HG02943 (cell line): ENCODE measurements at regions not wholly inside any gene's neighbourhood (a gene's known extent, or its start where the extent isn't known, plus 50 kb on each side); places are given as distances from the start of the nearest gene placed in this dataset.
"Not testable (repeated sequence)": the region's sequence is repeated elsewhere in the genome, so short reads cannot be mapped to it uniquely, and the experiment has no call there.

ENCODE experiments used
- ATAC-seq: cut with Tn5 transposase; IDR thresholded peaks from one replicate; pipeline ENCODE4 v1.9.1; 2021; ENCODE audit warnings: mild to moderate bottlenecking, low read depth, moderate library complexity; ENCODE audit not compliant: unreplicated experiment

- no peak for ATAC-seq
Measured at GRCh38 chr2:82128051-82128450, 1823.5 kb upstream of the LRRTM1 start.

DNA sequence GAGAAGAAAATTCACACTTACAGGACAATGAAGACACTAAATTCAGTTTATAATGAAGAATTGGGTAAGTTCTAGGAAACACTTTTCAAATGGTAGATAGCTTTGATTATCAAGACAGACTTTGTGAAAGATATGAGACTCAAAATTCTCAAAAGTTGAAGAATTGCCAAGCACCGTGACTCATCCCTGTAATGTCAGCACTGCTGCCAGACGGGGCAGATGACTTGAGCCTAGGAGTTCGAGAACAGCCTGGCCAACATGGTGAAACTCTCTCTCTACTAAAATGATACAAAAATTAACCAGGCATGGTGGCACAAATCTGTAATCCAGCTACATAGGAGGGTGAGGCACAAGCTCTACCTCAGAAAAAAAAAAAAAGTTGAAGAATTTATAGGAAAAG lies 1820.1 kb upstream of the LRRTM1 start:
- ATAC-seq: no peak

- ATAC-seq: no peak
Measured at GRCh38 chr2:82120654-82121053, 1816.1 kb upstream of the LRRTM1 start.

GRCh38 chr2:82120115-82120514 lies 1815.6 kb upstream of the LRRTM1 start:
- no peak for ATAC-seq

DNA sequence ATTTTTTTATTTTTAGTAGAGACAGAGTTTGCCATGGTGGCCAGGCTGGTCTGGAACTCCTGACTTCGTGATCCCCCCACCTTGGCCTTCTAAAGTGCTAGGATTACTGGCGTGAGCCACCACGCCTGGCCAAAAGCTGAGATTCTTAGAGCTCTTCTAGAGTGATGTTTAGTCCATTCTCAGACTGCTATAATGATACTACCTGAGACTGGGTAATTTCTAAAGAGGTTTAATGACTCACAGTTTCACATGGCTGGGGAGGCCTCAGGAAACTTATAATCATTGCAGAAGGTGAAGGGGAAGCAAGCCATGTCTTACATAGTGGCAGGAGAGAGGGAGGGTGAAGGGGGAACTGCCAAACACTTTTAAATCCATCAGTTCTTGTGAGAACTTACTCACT lies 1804.9 kb upstream of the LRRTM1 start:
- no peak for ATAC-seq

- no peak for ATAC-seq
Measured at GRCh38 chr2:82098617-82099016, 1794.1 kb upstream of the LRRTM1 start.

- no peak for ATAC-seq
Measured at GRCh38 chr2:82089518-82089917, 1785.0 kb upstream of the LRRTM1 start.

GRCh38 chr2:82084679-82085392 lies 1780.3 kb upstream of the LRRTM1 start:
- no peak for ATAC-seq

GRCh38 chr2:82075875-82076274 lies 1771.3 kb upstream of the LRRTM1 start:
- ATAC-seq: no peak

DNA sequence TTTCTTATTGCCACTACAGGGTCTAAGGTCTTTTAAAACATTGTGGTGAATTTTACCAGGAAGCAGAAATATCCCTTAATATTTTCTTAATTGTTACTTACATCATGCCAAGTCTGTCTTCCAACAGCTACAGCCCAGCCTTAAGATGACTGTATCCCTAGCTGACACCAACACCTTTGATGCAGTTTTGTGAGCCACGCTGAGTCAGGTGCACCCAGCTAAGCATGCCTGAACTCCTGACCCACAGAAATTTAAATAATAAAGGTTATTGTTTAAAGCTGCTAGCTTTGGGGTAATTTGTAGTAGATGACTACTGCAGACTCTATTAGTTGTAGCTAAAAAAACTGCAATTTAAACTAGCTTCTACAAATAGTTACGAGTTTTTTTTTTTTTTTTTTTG lies 1757.9 kb upstream of the LRRTM1 start:
- ATAC-seq: no peak

GRCh38 chr2:82055846-82056245 lies 1751.3 kb upstream of the LRRTM1 start:
- no peak for ATAC-seq

- no peak for ATAC-seq
Measured at GRCh38 chr2:82043867-82044266, 1739.3 kb upstream of the LRRTM1 start.

GRCh38 chr2:82027921-82028615 lies 1723.5 kb upstream of the LRRTM1 start:
- ATAC-seq: no peak

DNA sequence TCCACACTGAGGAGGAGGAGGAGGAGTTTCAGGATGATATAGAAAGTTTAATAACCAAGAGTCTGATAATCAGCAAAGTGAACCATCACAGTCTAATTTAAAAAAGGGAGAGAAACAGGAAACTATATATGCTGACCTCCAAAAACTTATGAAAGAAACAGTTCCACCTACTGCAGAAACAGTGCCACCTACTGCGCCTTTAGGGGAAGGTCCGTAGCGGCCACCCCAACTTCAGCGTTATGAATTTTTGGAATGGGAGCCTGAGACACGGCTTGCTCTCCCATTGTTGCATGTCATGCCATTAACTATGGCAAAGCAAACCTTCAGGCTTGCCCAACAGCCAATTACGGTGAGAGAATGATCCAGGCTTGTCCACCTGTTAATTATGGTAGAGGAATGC lies 1719.2 kb upstream of the LRRTM1 start:
- ATAC-seq: no peak

DNA sequence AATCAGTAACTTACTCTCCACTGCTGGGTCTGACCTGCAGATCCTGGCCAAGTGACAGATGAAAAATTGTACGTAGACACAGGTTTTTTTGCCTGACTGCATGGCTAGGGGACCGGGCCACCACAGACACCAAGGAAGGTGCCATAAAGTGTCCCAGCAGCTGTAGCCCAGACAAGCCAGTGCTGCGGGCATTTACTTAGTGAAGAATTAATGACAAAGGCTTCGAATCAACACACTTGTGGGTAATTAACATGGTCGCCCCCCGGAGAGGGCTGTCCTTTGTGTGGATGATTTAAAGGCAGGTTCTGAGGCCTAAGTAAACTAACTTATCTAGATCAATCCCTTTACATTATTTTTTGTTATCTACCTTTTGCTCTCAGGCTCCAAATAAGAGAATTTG lies 1709.1 kb upstream of the LRRTM1 start:
- ATAC-seq: no peak

GRCh38 chr2:82007071-82007664 lies 1702.6 kb upstream of the LRRTM1 start:
- ATAC-seq: no peak

- not testable (repeated sequence) for ATAC-seq
Measured at GRCh38 chr2:82005889-82006288, 1701.3 kb upstream of the LRRTM1 start.

GRCh38 chr2:82001614-82002013 lies 1697.1 kb upstream of the LRRTM1 start:
- no peak for ATAC-seq

DNA sequence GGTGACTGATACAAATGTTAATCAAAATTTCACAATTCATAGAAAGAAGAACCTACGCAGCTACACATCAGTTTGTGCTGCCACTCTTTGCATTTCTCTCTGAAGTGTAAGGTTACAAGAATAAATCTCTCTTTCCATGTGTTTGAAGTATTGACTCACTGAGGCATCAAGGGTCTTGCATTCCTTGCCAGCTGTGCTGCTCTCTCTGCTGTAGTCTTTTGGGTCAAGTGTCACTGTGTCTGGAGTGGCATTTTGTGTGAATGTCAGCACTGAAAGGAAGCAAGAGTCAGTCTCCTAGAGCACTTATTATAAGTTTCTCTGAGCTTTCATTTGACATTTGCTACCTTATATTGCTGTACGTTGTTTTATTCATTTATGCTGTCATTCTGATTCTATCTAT lies 1696.1 kb upstream of the LRRTM1 start:
- ATAC-seq: no peak

GRCh38 chr2:81996332-81996731 lies 1691.8 kb upstream of the LRRTM1 start:
- no peak for ATAC-seq

- ATAC-seq: no peak
Measured at GRCh38 chr2:81991282-81991681, 1686.7 kb upstream of the LRRTM1 start.

DNA sequence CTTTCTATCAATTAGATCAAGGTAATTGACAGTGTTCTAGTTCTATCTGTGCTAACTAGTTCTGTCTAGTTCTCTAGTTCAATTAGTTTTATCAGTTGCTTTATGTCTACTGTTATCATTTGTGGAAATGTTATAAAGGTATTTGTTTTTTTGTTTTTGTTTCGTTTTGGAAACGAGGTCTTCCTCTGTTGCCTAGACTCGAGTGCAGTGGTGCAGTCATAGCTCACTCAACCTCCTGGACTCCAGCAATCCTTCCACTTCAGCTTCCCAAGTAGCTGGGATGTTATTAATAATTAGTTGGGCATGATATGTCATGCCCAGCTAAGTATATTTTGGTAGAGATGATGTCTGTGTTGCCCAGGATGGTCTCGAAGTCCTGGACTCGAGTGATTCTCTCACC lies 1682.8 kb upstream of the LRRTM1 start:
- no peak for ATAC-seq
